GM12878 (cell line): ENCODE measurements at regions not wholly inside any gene's neighbourhood (a gene's known extent, or its start where the extent isn't known, plus 50 kb on each side); places are given as distances from the start of the nearest gene placed in this dataset.

Experiments used
- ATAC-seq: fragments of 200-7000 bp; cut with Tn5 transposase; 3 replicates; pipeline ENCODE4 v1.9.1; 2020; ENCODE audit warnings: mild to moderate bottlenecking, moderate library complexity
- BruUV-seq: library from RNA; stranded (reverse); fragments of 400-500 nt; replicated peaks from 2 replicates; lab custom pipeline; 2021; lab: Mats Ljungman, UMichigan
- CTCF ChIA-PET: fragments of 300-600 bp; sonication (Branson Sonifier 250); formaldehyde crosslinking; extraction: SDS; loops from one replicate; lab custom pipeline; 2021; ENCODE audit warnings: inconsistent platforms; lab: Yijun Ruan, JAX
- POLR2A ChIA-PET: fragments of 350-600 bp; formaldehyde crosslinking; extraction: SDS; loops from one replicate; lab custom pipeline; 2021; ENCODE audit warnings: inconsistent platforms; lab: Charles Lee
- RAD21 ChIA-PET: fragments of 300-600 bp; sonication (Branson Sonifier 250); formaldehyde crosslinking; loops from one replicate; lab custom pipeline; 2023; ENCODE audit warnings: antibody characterized with exemption; ENCODE audit not compliant: unreplicated experiment; lab: Charles Lee
- SMC1A ChIA-PET: fragments of 300-600 bp; sonication (Branson Sonifier 250); formaldehyde crosslinking; loops from one replicate; lab custom pipeline; 2023; ENCODE audit not compliant: unreplicated experiment, uncharacterized antibody; lab: Charles Lee
- DNase-seq: peaks from one replicate; pipeline ENCODE4 v3.0.0-alpha.2; 2011; ENCODE audit warnings: low read depth, low spot score
- FAIRE-seq: peaks from 3 replicates; lab custom pipeline; 2011; peaks lifted over from hg19 to GRCh38; lab: Jason Lieb, UNC
- H2AFZ ChIP-seq: 2 replicates; pipeline ENCODE4 v1.6.0; 2011; ENCODE audit warnings: low read depth, low read length, control low read depth; ENCODE audit not compliant: control insufficient read depth
- H3K27ac ChIP-seq: 2 replicates; pipeline ENCODE4 v1.5.1; 2011; ENCODE audit warnings: control low read depth; ENCODE audit not compliant: control insufficient read depth, insufficient read depth
- H3K27me3 ChIP-seq, 2 experiments: replicated peaks in 1 of 2; 2 replicates each; pipeline versions ENCODE4 v1.6.0 to v1.6.1; 2011; ENCODE audit warnings: low read length in 1 of 2; ENCODE audit not compliant: control insufficient read depth in 2 of 2, insufficient read depth in 2 of 2
- H3K36me3 ChIP-seq, 2 experiments: 2 replicates each; pipeline ENCODE4 v1.5.1; 2011; ENCODE audit warnings: low read length in 1 of 2; ENCODE audit not compliant: control insufficient read depth in 2 of 2, insufficient read depth in 2 of 2
- H3K4me1 ChIP-seq: 2 replicates; pipeline ENCODE4 v1.6.1; 2011; ENCODE audit warnings: mild to moderate bottlenecking, low read length, moderate library complexity, mixed read lengths; ENCODE audit not compliant: control insufficient read depth, insufficient read depth
- H3K4me2 ChIP-seq: 2 replicates; pipeline ENCODE4 v1.6.0; 2011; ENCODE audit warnings: control low read depth; ENCODE audit not compliant: control insufficient read depth, insufficient read depth
- H3K4me3 ChIP-seq: fragments of 200-600 bp; sonication (generic); 2 replicates; pipeline ENCODE4 v1.5.1; 2016
- H3K79me2 ChIP-seq: 2 replicates; pipeline ENCODE4 v1.6.0; 2011; ENCODE audit warnings: low read length; ENCODE audit not compliant: control insufficient read depth, insufficient read depth
- H3K9ac ChIP-seq: 2 replicates; pipeline ENCODE4 v1.8.0; 2011; ENCODE audit warnings: low read length, control low read depth, mixed read lengths; ENCODE audit not compliant: control insufficient read depth, insufficient read depth
- H3K9me3 ChIP-seq: replicated peaks from 3 replicates; pipeline ENCODE4 v1.5.1; 2011; ENCODE audit warnings: mild to moderate bottlenecking, low read length; ENCODE audit not compliant: control insufficient read depth, insufficient read depth
- H4K20me1 ChIP-seq: 2 replicates; pipeline ENCODE4 v1.6.0; 2011; ENCODE audit not compliant: control insufficient read depth, insufficient read depth
- ATF7 ChIP-seq: fragments of 450-650 bp; IDR thresholded peaks from 2 replicates; pipeline ENCODE4 v1.6.1; 2016; ENCODE audit warnings: low read depth, mild to moderate bottlenecking
- BCL3 ChIP-seq: IDR thresholded peaks from 2 replicates; pipeline ENCODE4 v1.6.1; 2011; ENCODE audit warnings: borderline replicate concordance, low read depth, mild to moderate bottlenecking, moderate library complexity, low read length; ENCODE audit not compliant: insufficient read depth, poor library complexity, severe bottlenecking
- BHLHE40 ChIP-seq, 2 experiments: fragments of 450-650 bp in 1 of 2; IDR thresholded peaks; 2 replicates each; pipeline ENCODE4 v1.6.1; 2011 to 2017; ENCODE audit warnings: low read depth in 2 of 2, borderline replicate concordance in 1 of 2, improper control_type of control experiment in 1 of 2, low read length in 1 of 2, mild to moderate bottlenecking in 1 of 2
- CREB1 ChIP-seq: IDR thresholded peaks from 2 replicates; pipeline ENCODE4 v1.6.1; 2012; ENCODE audit warnings: low read depth, mild to moderate bottlenecking, inconsistent platforms
- ESRRA ChIP-seq: IDR thresholded peaks from 2 replicates; pipeline ENCODE4 v1.6.1; 2012; ENCODE audit warnings: mild to moderate bottlenecking, low read length, improper control_type of control experiment
- GATAD2B ChIP-seq: fragments of 450-650 bp; conservative IDR thresholded peaks from 2 replicates; pipeline ENCODE4 v1.6.1; 2017; ENCODE audit warnings: low read depth, mild to moderate bottlenecking, moderate library complexity
- HCFC1 ChIP-seq: fragments of 150-350 bp; IDR thresholded peaks from 2 replicates; pipeline ENCODE4 v1.6.1; 2014; ENCODE audit warnings: low read length
- KAT2A ChIP-seq: conservative IDR thresholded peaks from 2 replicates; pipeline ENCODE4 v1.6.1; 2011; ENCODE audit warnings: low read depth, low read length; ENCODE audit not compliant: control insufficient read depth
- KDM1A ChIP-seq: fragments of 200-600 bp; sonication (generic); IDR thresholded peaks from 2 replicates; pipeline ENCODE4 v1.6.1; 2016; ENCODE audit warnings: borderline replicate concordance
- SMC3 ChIP-seq: IDR thresholded peaks from 2 replicates; pipeline ENCODE4 v1.6.1; 2011; ENCODE audit warnings: low read length, improper control_type of control experiment, borderline replicate concordance
- STAT1 ChIP-seq: fragments of 450-650 bp; conservative IDR thresholded peaks from 2 replicates; pipeline ENCODE4 v1.6.1; 2014; ENCODE audit warnings: antibody characterized with exemption, mild to moderate bottlenecking
- TARDBP ChIP-seq: IDR thresholded peaks from 2 replicates; pipeline ENCODE4 v1.6.1; 2016; ENCODE audit warnings: borderline replicate concordance
- WGBS: methylation state at CpG from one replicate; pipeline ENCODE4 v1.1.6; 2016; ENCODE audit warnings: low lambda C conversion rate; ENCODE audit not compliant: insufficient replicate concordance, insufficient coverage; ENCODE audit errors: missing lambda C conversion rate; 5-methylcytosine and 5-hydroxymethylcytosine counted together
- in situ Hi-C: fragments of 300-500 bp; cut with MboI; formaldehyde crosslinking; loops from 9 replicates; pipeline ENCODE4 v1.14.3; 2018; ENCODE audit warnings: mixed read lengths
- intact Hi-C: fragments of 100-400 bp; cut with micrococcal nuclease; formaldehyde crosslinking; loops from one replicate; pipeline ENCODE4 v1.14.2; 2022; ENCODE audit not compliant: unreplicated experiment
- TF ChIP-seq, protein P1 (sequence below): fragments of 450-650 bp; IDR thresholded peaks from 2 replicates; pipeline ENCODE4 v1.6.1; 2016; ENCODE audit warnings: mild to moderate bottlenecking

GRCh38 chr5:56446728-56447127 lies 213.6 kb upstream of the ANKRD55 start (continued):
- TF ChIP-seq BCL3 (no peak), KAT2A (no peak)

DNA sequence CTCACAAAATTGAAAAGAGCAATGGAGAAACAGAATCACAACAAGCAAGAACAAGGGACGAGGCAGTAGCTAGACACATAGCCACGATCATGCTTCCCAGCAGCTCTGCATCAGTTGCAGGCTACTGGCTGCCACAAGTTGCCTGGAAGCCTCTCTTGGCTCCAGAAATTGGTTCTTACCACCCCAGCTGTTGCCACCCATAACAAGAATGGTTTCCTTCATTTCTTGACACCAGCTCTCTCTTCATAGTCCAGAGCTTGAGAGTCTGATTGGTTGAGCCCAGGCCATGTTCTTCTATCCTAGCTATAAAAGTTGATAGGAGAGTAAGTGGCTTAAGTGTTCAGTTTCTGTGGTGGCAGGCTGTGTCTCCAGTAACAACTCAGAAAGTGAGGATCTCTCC lies 210.7 kb upstream of the ANKRD55 start:
- no peaks in the 10 kb centered on the region for H3K27me3 ChIP-seq
- no TSS peak for BruUV-seq
- no peak overlapping the region for H3K27ac ChIP-seq
- intact Hi-C loops (no loop called here), in situ Hi-C loops (no loop called here)
- DNase-seq (no peak), FAIRE-seq (no peak), ATAC-seq (no peak)
- H3K4me2 ChIP-seq, result no peak overlapping the region
- no peaks in the 10 kb centered on the region for H3K4me1 ChIP-seq
- H2AFZ ChIP-seq, result no peak overlapping the region
- ChIA-PET SMC1A (interaction anchor here (0.6 to 1.6 kb wide), 3 partner anchors 13 to 99 kb away, joined by 3 to 5 read pairs (median 4); no protein-coding TSS in a partner anchor), CTCF (interaction anchor here (0.6 kb wide), 1 partner anchor 507 kb away, joined by 3 read pairs; no protein-coding TSS in a partner anchor), POLR2A (no interaction called here), RAD21 (interaction anchor here (1.4 kb wide), 1 partner anchor 29 kb away, joined by 3 read pairs; no protein-coding TSS in a partner anchor)
- H3K36me3 ChIP-seq, result no peaks in the 10 kb centered on the region
- H3K4me3 ChIP-seq, result no peak overlapping the region
- H4K20me1 ChIP-seq, result no peaks in the 10 kb centered on the region
- H3K79me2 ChIP-seq, result no peaks in the 10 kb centered on the region
- no peaks in the 10 kb centered on the region for H3K9me3 ChIP-seq
- WGBS, result 67% methylated on average over 2 of the region's 2 CpGs
- no peak for TF ChIP-seq STAT1
- no peak for TF ChIP-seq ESRRA
- no peak for TF ChIP-seq ATF7
- no peak for TF ChIP-seq HCFC1
- TF ChIP-seq TARDBP, result no peak
- no peak for TF ChIP-seq GATAD2B
- TF ChIP-seq KDM1A, result no peak
- TF ChIP-seq BHLHE40 (IDR thresholded peaks at IDR 0.05; ENCODE audit: borderline replicate concordance in 1 of 2, low read depth in 2 of 2, low read length in 1 of 2), result no peak
- TF ChIP-seq, protein P1, sequence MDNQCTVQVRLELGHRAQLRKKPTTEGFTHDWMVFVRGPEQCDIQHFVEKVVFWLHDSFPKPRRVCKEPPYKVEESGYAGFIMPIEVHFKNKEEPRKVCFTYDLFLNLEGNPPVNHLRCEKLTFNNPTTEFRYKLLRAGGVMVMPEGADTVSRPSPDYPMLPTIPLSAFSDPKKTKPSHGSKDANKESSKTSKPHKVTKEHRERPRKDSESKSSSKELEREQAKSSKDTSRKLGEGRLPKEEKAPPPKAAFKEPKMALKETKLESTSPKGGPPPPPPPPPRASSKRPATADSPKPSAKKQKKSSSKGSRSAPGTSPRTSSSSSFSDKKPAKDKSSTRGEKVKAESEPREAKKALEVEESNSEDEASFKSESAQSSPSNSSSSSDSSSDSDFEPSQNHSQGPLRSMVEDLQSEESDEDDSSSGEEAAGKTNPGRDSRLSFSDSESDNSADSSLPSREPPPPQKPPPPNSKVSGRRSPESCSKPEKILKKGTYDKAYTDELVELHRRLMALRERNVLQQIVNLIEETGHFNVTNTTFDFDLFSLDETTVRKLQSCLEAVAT, result no peak
- no peak for TF ChIP-seq CREB1
- TF ChIP-seq SMC3, result no peak
- no peak overlapping the region for H3K9ac ChIP-seq
